ENCODE measurements at regions not wholly inside any gene's neighbourhood (a gene's known extent, or its start where the extent isn't known, plus 50 kb on each side); places are given as distances from the start of the nearest gene placed in this dataset.

DNA sequence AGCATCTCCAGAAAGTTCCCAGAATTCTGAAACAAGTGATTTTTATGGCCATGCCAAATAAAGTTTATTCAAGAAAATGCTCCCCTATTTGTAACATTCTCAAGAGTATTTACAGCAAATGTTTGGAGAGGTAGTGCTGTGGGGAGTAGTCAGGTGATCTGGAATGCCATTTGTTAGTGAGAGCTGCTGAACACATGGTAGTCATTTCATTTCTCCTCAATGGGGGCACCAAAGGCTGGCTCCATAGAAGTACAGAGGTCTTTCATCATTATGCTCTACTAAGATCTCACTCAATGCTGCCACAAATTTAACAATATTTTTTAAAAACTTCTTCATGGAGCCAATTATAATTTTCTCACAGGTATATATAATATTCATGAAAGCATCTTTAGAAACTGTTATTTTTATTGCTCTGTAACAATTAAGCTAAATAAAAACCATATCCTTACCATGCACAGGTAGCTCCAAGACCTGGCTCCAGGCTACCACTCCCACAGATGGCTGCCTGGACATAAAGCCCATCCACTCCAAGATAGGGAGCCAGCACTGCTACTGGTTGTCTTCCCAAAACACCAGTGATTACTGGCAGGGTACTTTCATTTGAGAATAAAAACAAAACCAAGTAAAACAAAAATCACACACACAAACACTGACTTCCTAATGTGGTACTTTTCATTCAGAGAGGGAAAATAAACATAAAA is 200.8 kb downstream of the PLK2 start:
- DNase-seq: no peak
- Histone ChIP-seq H3K4me3 (peak overlapping the region in 4 of 10 donors; percentile 0 to 22 (median 16)), H3K27me3 (no peaks in the 10 kb centered on the region), H3K27ac (peak overlapping the region in 4 of 10 donors; percentile 6 to 46 (median 30)), H3K36me3 (no peaks in the 10 kb centered on the region), H3K4me1 (peaks cover 0 to 37% (median 22%) of the 10 kb centered on the region in 9 donors), H3K9me3 (no peaks in the 10 kb centered on the region)
- no peak for TF ChIP-seq CTCF (IDR thresholded peaks at IDR 0.05)
- no peak for ATAC-seq
- intact Hi-C loops (cut with DNase I): no loop called here

DNA sequence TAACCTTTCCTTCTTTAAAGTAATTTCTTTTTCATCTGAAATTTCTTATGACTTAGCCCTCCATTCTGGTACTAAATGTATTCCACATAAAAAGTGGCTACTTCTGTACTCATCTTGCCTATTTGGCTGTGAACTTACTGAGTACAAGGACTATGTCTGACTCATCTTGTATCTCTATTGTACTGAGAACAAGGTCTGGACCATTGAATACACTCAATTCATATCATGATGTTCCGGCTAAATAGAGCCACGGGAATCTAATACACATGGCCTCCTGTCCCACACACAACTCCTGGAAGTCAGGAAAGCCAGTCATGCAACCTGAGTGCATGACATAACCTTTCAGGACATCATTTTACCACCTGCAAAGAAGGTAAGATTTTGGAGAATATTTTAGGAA is 203.9 kb downstream of the PLK2 start:
- H3K4me3 ChIP-seq: no peak overlapping the region
- intact Hi-C loops (cut with DNase I): no loop called here
- no peaks in the 10 kb centered on the region for H3K9me3 ChIP-seq
- no peak overlapping the region for H3K27ac ChIP-seq
- H3K27me3 ChIP-seq: no peaks in the 10 kb centered on the region
- DNase-seq: no peak
- peaks cover 0 to 17% (median 7%) of the 10 kb centered on the region in 9 donors for H3K4me1 ChIP-seq
- ATAC-seq: peak in 2 of 8 donors; percentile 61 to 71
- no peaks in the 10 kb centered on the region for H3K36me3 ChIP-seq
- WGBS, 2 donors: 67 to 94% methylated on average over 2 of the region's 2 CpGs
- no peak for TF ChIP-seq CTCF (IDR thresholded peaks at IDR 0.05)

- ATAC-seq: no peak
- TF ChIP-seq CTCF (IDR thresholded peaks at IDR 0.05): no peak
- Histone ChIP-seq H3K36me3 (no peaks in the 10 kb centered on the region), H3K4me3 (no peak overlapping the region), H3K9me3 (no peaks in the 10 kb centered on the region), H3K4me1 (peaks cover 0 to 16% (median 6%) of the 10 kb centered on the region in 9 donors), H3K27me3 (no peaks in the 10 kb centered on the region), H3K27ac (no peak overlapping the region)
- WGBS, 2 donors: 97% methylated on average over 1 of the region's 1 CpG
- no peak for DNase-seq
- intact Hi-C loops (cut with DNase I): no loop called here
Observed at GRCh38 chr5:58255386-58255785, 204.5 kb downstream of the PLK2 start.

GRCh38 chr5:58248221-58248620 is 211.7 kb downstream of the PLK2 start:
- intact Hi-C loops (cut with DNase I): loop anchor here in 7 of 10 donors (5.0 to 10.0 kb wide), 6 partner anchors 61 to 209 kb away; no protein-coding TSS in a partner anchor
- no peak for ATAC-seq
- WGBS, 2 donors: 88 to 95% methylated on average over 1 of the region's 1 CpG
- Histone ChIP-seq H3K4me3 (no peak overlapping the region), H3K4me1 (peaks cover 0 to 49% (median 13%) of the 10 kb centered on the region in 9 donors), H3K27ac (peak overlapping the region in 3 of 10 donors; percentile 3 to 91 (median 82)), H3K9me3 (no peaks in the 10 kb centered on the region), H3K27me3 (no peaks in the 10 kb centered on the region), H3K36me3 (no peaks in the 10 kb centered on the region)
- TF ChIP-seq CTCF (IDR thresholded peaks at IDR 0.05): no peak
- no peak for DNase-seq
